BLaER1 treated with 17β-estradiol and CSF1 and Interleukin-3, amounts not matched to agents 10 nM and 100 nM (cell line): ENCODE measurements at regions not wholly inside any gene's neighbourhood (a gene's known extent, or its start where the extent isn't known, plus 50 kb on each side); places are given as distances from the start of the nearest gene placed in this dataset.

Source experiments
- H3K27ac ChIP-seq, 11 experiments: shearing (Covaris generic); formaldehyde crosslinking; 2 replicates each; pipeline ENCODE4 v1.8.1; 2022
- H3K27me3 ChIP-seq, 11 experiments: shearing (Covaris generic); formaldehyde crosslinking; 2 replicates each; pipeline ENCODE4 v1.8.1; 2022
- H3K36me3 ChIP-seq, 11 experiments: shearing (Covaris generic); formaldehyde crosslinking; 2 replicates each; pipeline ENCODE4 v1.8.1; 2022
- H3K4me1 ChIP-seq, 10 experiments: shearing (Covaris generic); formaldehyde crosslinking; 2 replicates each; pipeline ENCODE4 v1.8.1; 2022
- H3K4me2 ChIP-seq, 11 experiments: shearing (Covaris generic); formaldehyde crosslinking; 2 replicates each; pipeline ENCODE4 v1.8.1; 2022
- H3K4me3 ChIP-seq, 10 experiments: shearing (Covaris generic); formaldehyde crosslinking; 2 replicates each; pipeline ENCODE4 v1.8.1; 2022
- H3K9ac ChIP-seq, 11 experiments: shearing (Covaris generic); formaldehyde crosslinking; 2 replicates each; pipeline ENCODE4 v1.8.1; 2022
- H3K9me3 ChIP-seq, 11 experiments: shearing (Covaris generic); formaldehyde crosslinking; replicated peaks in 1 of 11; 2 replicates each; pipeline ENCODE4 v1.8.1; 2022
- H4K20me1 ChIP-seq, 11 experiments: shearing (Covaris generic); formaldehyde crosslinking; 2 replicates each; pipeline ENCODE4 v1.8.1; 2022
- Cebpa-rat ChIP-seq, 11 experiments: shearing (Covaris generic); IDR thresholded peaks; 2 replicates each; pipeline ENCODE4 v1.8.1; 2022

DNA sequence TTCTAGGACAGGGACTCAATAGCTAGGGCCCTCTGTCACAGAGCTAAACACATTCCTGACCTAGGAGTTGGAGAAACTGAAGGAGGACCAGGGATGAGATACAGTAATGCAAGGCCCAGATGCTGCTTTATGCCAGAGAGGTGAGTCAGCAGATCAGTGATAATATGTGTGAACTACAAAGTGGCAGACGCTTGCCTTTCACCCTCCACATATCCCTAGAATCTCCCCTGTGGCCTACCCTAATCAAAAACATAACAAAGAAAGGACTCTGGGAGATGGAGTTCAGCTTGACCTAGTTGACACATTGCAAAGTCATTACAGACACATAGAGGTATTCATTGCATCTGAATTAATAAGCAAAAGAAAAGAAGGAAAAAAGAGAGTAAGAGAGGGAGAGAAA lies 417.6 kb upstream of the DYNLRB2 start:
- no peak overlapping the region for H3K4me2 ChIP-seq
- H3K4me3 ChIP-seq = no peak overlapping the region
- no peak for TF ChIP-seq Cebpa-rat (IDR thresholded peaks at IDR 0.05)
- H3K36me3 ChIP-seq = no peaks in the 10 kb centered on the region
- no peaks in the 10 kb centered on the region for H3K4me1 ChIP-seq
- no peak overlapping the region for H3K27ac ChIP-seq
- no peak overlapping the region for H3K9ac ChIP-seq
- no peaks in the 10 kb centered on the region for H4K20me1 ChIP-seq
- H3K9me3 ChIP-seq = no peaks in the 10 kb centered on the region
- no peaks in the 10 kb centered on the region for H3K27me3 ChIP-seq

DNA sequence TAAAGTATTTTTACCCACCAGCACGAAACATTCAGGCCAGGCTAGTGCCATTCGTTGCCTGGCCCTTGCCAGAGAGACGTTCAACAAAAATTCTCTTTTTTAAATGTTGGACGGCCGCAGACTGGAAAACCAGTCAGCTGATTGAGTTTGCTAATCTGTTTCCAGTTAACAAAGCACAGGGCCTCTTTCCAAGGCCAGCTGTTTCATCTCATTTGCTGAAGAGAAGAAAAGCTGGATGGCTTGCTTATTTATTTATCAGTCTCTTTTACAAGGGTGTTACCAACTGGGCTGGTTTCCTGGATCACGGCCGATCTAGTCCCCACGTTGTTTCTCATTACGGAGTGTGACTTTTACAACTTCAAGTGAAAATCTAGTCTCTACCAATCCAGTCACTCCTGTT lies 418.7 kb upstream of the DYNLRB2 start:
- H3K27me3 ChIP-seq = no peaks in the 10 kb centered on the region

DNA sequence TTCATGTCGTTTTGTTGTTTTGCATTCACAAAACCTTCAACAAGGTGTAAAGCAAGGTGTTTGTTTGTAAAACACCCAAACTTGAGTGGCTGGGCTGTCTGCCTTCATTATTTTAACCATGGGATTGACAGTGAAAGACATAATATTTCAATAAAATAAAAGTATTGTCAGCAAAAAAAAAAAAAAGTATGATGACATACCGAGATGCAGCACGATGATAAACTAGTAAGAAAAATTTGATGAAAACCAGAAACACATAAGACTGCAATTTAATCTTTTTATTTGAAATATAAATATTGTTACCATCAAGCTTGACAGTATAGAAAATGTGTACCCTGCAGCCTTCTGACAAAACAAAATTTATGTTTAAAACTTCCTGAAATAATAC lies 419.3 kb upstream of the DYNLRB2 start:
- Histone ChIP-seq H4K20me1 (no peaks in the 10 kb centered on the region), H3K36me3 (no peaks in the 10 kb centered on the region), H3K4me3 (no peak overlapping the region), H3K4me1 (no peaks in the 10 kb centered on the region), H3K9me3 (no peaks in the 10 kb centered on the region), H3K9ac (no peak overlapping the region), H3K27me3 (no peaks in the 10 kb centered on the region), H3K4me2 (no peak overlapping the region), H3K27ac (no peak overlapping the region)
- TF ChIP-seq Cebpa-rat (IDR thresholded peaks at IDR 0.05) = no peak

More for the DNA sequence above, 418.7 kb upstream of the DYNLRB2 start:
- H3K9me3 ChIP-seq = no peaks in the 10 kb centered on the region
- H3K4me1 ChIP-seq = no peaks in the 10 kb centered on the region
- TF ChIP-seq Cebpa-rat (IDR thresholded peaks at IDR 0.05) = no peak
- no peaks in the 10 kb centered on the region for H4K20me1 ChIP-seq
- H3K4me3 ChIP-seq = no peak overlapping the region
- H3K36me3 ChIP-seq = no peaks in the 10 kb centered on the region
- H3K4me2 ChIP-seq = no peak overlapping the region
- no peak overlapping the region for H3K27ac ChIP-seq
- no peak overlapping the region for H3K9ac ChIP-seq

DNA sequence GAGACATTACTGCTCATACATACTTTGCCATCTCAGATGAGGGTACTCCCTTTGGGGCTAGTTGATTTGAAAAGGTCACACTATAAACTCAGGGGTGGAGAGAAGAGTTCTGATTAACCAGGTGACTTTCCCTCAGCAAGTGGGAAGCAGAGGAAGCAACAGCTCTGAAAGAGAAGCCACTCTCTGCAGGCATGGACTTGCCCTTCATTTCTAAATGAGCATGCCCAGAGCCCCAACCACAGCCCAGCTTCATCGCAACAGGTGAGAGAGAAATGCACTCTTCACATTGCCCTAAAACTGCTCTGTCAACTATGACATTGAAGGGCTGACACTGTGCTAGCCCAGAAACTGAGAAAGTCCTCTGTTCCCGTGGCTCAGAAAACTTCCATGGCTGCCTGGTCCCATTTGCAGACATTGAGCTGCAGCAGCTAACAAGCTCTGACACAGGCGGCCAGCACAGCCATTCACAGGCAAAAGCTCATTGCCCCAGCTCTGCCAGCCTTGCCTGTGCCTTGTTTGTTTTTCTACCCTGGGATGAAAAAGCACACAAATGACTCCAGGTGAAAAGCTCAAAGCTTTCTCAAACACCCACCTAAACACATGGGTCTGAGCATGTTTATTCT lies 419.8 kb upstream of the DYNLRB2 start:
- Histone ChIP-seq H3K9me3 (no peaks in the 10 kb centered on the region), H3K27ac (no peak overlapping the region)

DNA sequence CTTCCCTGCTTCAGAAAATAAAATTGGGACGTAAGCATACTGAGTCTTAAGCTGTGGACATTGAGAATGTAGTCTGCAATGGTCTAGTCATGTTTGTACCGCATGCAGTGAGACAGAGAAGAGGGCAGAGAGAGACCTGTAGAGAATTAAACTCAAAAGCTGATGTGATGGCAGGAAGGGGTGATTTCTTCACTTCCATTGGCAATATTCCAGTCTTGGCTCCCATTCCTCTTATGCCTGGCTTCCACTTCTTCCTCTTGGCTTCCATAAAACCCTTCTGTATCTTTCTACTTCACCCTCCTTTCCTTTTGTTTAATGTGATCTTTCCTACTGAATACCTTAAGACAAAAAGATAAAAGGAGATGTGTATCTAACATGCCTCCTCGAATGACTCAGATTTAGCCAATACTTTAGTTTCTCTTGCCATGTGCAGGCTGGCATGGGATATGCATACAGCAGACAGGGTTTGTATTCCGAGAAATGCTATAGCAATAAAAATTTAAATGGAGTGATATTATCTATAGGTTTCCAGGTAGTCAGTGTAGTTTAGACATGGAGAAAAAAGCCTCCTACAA lies 423.1 kb upstream of the DYNLRB2 start:
- Histone ChIP-seq H3K4me1 (no peaks in the 10 kb centered on the region), H3K27ac (no peak overlapping the region), H3K4me2 (no peak overlapping the region), H3K4me3 (no peak overlapping the region), H3K27me3 (no peaks in the 10 kb centered on the region), H3K9me3 (no peaks in the 10 kb centered on the region), H4K20me1 (no peaks in the 10 kb centered on the region), H3K9ac (no peak overlapping the region), H3K36me3 (no peaks in the 10 kb centered on the region)
- TF ChIP-seq Cebpa-rat (IDR thresholded peaks at IDR 0.05) = no peak

More for the DNA sequence above, 419.8 kb upstream of the DYNLRB2 start:
- no peak overlapping the region for H3K4me3 ChIP-seq
- no peaks in the 10 kb centered on the region for H4K20me1 ChIP-seq
- H3K27me3 ChIP-seq = no peaks in the 10 kb centered on the region
- no peaks in the 10 kb centered on the region for H3K4me1 ChIP-seq
- H3K36me3 ChIP-seq = no peaks in the 10 kb centered on the region
- H3K9ac ChIP-seq = no peak overlapping the region
- no peak overlapping the region for H3K4me2 ChIP-seq
- no peak for TF ChIP-seq Cebpa-rat (IDR thresholded peaks at IDR 0.05)

DNA sequence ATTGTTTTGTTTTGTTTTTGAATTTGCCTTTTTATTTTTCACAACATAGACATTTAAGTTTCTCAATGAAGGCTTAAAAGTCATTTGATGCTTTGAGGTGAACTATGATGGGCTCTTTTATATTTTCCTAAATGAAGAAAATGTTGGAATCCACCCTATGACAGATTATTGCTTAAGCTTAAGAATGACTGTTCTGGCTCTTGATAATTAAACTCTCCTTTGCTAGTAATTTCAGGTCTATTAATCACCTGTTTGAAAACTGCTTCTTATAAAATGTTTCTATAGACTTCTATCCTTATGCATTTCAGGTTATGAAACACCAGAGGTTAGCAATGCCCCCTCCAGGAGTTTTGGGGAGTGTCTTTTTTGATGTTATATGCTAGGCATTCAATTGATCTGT lies 424.1 kb upstream of the DYNLRB2 start:
- Histone ChIP-seq H3K36me3 (no peaks in the 10 kb centered on the region), H4K20me1 (no peaks in the 10 kb centered on the region), H3K4me1 (no peaks in the 10 kb centered on the region), H3K27ac (no peak overlapping the region), H3K9ac (no peak overlapping the region), H3K9me3 (no peaks in the 10 kb centered on the region), H3K27me3 (no peaks in the 10 kb centered on the region), H3K4me3 (no peak overlapping the region), H3K4me2 (no peak overlapping the region)
- TF ChIP-seq Cebpa-rat (IDR thresholded peaks at IDR 0.05) = no peak

DNA sequence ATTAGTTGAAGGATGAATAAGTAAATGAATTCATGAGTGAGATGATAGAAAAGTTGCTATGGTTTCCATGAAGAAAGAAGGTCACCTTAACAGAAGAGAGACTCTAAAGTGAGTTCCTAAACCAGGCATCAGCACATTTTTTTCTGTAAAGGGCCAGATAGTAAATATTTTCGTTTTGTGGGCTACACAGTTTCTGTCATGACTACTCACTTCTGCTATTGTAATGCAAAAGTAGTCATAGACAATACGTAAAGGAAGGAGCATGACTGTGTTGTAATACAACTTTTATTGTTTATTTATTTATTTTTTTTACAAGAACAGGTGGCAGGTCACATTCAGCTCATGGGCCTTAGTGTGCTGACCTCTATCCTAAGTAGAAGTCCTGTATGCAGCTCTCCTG lies 426.1 kb upstream of the DYNLRB2 start:
- no peak overlapping the region for H3K4me2 ChIP-seq
- H3K9me3 ChIP-seq = no peaks in the 10 kb centered on the region
- H3K4me1 ChIP-seq = no peaks in the 10 kb centered on the region
- TF ChIP-seq Cebpa-rat (IDR thresholded peaks at IDR 0.05) = no peak
- no peaks in the 10 kb centered on the region for H4K20me1 ChIP-seq
- no peak overlapping the region for H3K27ac ChIP-seq
- no peaks in the 10 kb centered on the region for H3K27me3 ChIP-seq
- no peak overlapping the region for H3K9ac ChIP-seq
- no peaks in the 10 kb centered on the region for H3K36me3 ChIP-seq
- H3K4me3 ChIP-seq = no peak overlapping the region

DNA sequence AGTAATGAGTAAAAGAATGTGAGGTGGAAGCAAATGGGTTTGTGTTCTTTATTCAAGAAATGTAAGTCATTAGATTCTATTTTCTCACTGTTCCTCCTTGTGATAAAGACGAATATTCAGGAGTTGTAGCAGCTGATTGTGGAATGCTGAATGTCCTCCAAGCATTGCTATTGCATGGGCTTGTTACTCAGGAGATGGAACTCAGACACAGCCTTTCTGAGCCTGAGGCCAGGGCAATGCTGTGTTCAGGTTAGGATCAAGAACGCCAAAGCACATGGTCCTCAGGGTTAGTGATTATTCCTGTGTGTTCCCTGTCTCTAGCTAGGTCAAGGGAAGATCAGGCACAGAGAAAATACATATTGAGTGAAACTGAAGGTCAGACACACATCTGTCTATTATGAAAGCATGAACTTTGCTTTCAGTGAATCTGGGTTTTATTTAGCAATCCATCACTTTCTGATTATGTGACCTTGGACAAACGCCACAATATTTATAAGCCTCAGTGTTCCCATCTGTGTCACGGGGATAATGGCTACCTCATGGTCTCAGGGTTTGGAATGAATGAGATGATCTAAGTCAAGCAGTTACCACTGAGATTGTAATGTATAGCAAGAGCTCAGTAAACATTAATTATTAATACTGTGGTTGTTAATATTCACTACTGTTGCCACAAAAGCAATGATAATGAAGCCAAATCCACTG lies 426.8 kb upstream of the DYNLRB2 start:
- H3K4me3 ChIP-seq = no peak overlapping the region
- TF ChIP-seq Cebpa-rat (IDR thresholded peaks at IDR 0.05) = no peak
- H3K9me3 ChIP-seq = no peaks in the 10 kb centered on the region
- no peaks in the 10 kb centered on the region for H3K27me3 ChIP-seq
- H3K4me2 ChIP-seq = no peak overlapping the region
- H3K36me3 ChIP-seq = no peaks in the 10 kb centered on the region
- no peak overlapping the region for H3K27ac ChIP-seq
- no peaks in the 10 kb centered on the region for H3K4me1 ChIP-seq
- H3K9ac ChIP-seq = no peak overlapping the region
- no peaks in the 10 kb centered on the region for H4K20me1 ChIP-seq

DNA sequence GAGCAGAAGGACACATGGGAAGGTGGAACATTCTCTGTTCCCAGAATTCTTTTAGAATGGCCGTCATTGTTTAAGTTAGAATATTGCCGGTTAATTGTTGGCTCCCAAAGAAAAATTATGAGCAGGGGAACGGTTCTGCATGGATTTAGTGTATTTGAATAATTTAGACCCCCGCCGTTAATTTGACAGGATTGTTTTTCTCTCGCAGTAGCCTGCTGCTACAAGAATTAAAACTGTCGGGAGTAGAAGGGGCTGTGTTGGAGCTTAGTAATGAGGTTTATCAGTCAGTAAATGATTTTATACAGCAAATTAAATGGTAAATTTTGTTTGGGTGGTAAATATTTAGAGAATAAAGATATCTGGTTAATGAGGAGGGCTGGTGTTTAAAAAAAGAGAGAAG lies 431.2 kb upstream of the DYNLRB2 start:
- no peak for TF ChIP-seq Cebpa-rat (IDR thresholded peaks at IDR 0.05)
- Histone ChIP-seq H3K27ac (no peak overlapping the region), H3K9ac (no peak overlapping the region), H3K4me2 (no peak overlapping the region), H3K36me3 (no peaks in the 10 kb centered on the region), H3K4me3 (no peak overlapping the region), H3K9me3 (no peaks in the 10 kb centered on the region), H4K20me1 (no peaks in the 10 kb centered on the region), H3K4me1 (no peaks in the 10 kb centered on the region), H3K27me3 (no peaks in the 10 kb centered on the region)

DNA sequence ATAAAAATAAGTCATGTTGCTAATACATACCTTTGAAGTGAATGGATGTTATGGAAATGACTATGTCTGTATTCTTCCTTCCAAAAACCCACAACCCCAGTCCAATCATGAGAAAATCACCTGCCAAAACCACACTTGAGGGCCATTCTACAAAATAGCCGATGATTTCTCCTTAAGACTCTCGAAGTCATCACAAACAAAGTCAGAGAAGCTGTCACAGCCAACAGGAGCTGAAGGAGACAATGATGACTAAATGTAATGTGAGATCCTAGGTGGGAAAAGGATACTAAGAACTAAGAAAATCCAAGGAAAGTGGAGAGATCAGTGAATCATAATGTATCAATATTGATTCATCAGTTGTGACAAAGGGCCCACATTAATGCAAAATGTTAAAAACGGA lies 432.9 kb upstream of the DYNLRB2 start:
- H3K36me3 ChIP-seq = no peaks in the 10 kb centered on the region
- TF ChIP-seq Cebpa-rat (IDR thresholded peaks at IDR 0.05) = no peak
- no peak overlapping the region for H3K27ac ChIP-seq
- no peak overlapping the region for H3K4me3 ChIP-seq
- H3K4me1 ChIP-seq = no peaks in the 10 kb centered on the region
- no peaks in the 10 kb centered on the region for H4K20me1 ChIP-seq
- H3K27me3 ChIP-seq = no peaks in the 10 kb centered on the region
- no peak overlapping the region for H3K9ac ChIP-seq
- no peaks in the 10 kb centered on the region for H3K9me3 ChIP-seq
- H3K4me2 ChIP-seq = no peak overlapping the region
